Esophagus (tissue), 2 donors: ENCODE measurements at regions not wholly inside any gene's neighbourhood (a gene's known extent, or its start where the extent isn't known, plus 50 kb on each side); places are given as distances from the start of the nearest gene placed in this dataset.
"Not testable (repeated sequence)": the region's sequence is repeated elsewhere in the genome, so short reads cannot be mapped to it uniquely, and the experiment has no call there.

ENCODE experiments used
- H3K27ac ChIP-seq, 2 donors: one replicate each; pipeline ENCODE4 v1.5.1; 2013; ENCODE audit warnings: low read depth in 2 of 2, mild to moderate bottlenecking in 2 of 2, inconsistent platforms in 1 of 2, low read length in 1 of 2, moderate library complexity in 1 of 2
- H3K27me3 ChIP-seq, 2 donors: one replicate each; pipeline ENCODE4 v1.6.1; 2013; ENCODE audit warnings: low read length in 2 of 2, control low read depth in 1 of 2, mild to moderate bottlenecking in 1 of 2; ENCODE audit not compliant: insufficient read depth in 2 of 2, control insufficient read depth in 1 of 2
- H3K36me3 ChIP-seq, 2 donors: one replicate each; pipeline ENCODE4 v1.6.1; 2013; ENCODE audit warnings: low read length in 1 of 2; ENCODE audit not compliant: control insufficient read depth in 2 of 2, insufficient read depth in 2 of 2
- H3K4me1 ChIP-seq, 2 donors: one replicate each; pipeline ENCODE4 v1.6.1; 2013; ENCODE audit warnings: low read length in 1 of 2; ENCODE audit not compliant: control insufficient read depth in 2 of 2, insufficient read depth in 2 of 2
- H3K4me3 ChIP-seq, 2 donors: one replicate each; pipeline ENCODE4 v1.5.1; 2013; ENCODE audit warnings: low read length in 2 of 2, mild to moderate bottlenecking in 2 of 2, low read depth in 1 of 2, moderate library complexity in 1 of 2
- H3K9me3 ChIP-seq, 2 donors: one replicate each; pipeline ENCODE4 v1.6.1; 2013; ENCODE audit warnings: mild to moderate bottlenecking in 2 of 2, low read depth in 1 of 2, low read length in 1 of 2, moderate library complexity in 1 of 2; ENCODE audit not compliant: control insufficient read depth in 2 of 2, insufficient read depth in 1 of 2
- WGBS, 2 donors: extraction: QIAGEN DNeasy Blood & Tissue Kit; methylation state at CpG; one replicate each; pipeline ENCODE4 v1.1.7; 2013; 5-methylcytosine and 5-hydroxymethylcytosine counted together
- donor health status: healthy with polysubstance abuse.
- donor health status: Bipolar disorder and iron deficiency.

DNA sequence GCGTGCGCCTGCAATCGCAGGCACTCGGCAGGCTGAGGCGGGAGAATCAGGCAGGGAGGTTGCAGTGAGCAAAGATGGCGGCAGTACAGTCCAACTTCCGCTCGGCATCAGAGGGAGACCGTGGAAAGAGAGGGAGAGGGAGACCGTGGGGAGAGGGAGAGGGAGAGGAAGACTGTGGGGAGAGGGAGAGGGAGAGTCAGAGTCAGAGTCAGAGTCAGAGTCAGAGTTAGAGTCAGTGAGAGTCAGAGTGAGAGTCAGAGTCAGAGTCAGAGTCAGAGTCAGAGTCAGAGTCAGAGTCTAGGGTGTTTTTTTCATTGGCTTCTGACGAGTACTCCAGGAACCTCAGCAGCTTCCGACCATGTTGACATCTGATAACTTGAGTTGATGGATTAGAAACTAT is 75.6 kb upstream of the NMUR2 start:
- not testable (repeated sequence) for H3K27me3 ChIP-seq, H3K36me3 ChIP-seq, H3K4me3 ChIP-seq, H3K4me1 ChIP-seq, H3K27ac ChIP-seq, H3K9me3 ChIP-seq
- 88 to 90% methylated on average over 12 of the region's 12 CpGs for WGBS, 2 donors

GRCh38 chr5:152487130-152487529 is 82.1 kb upstream of the NMUR2 start:
- WGBS, 2 donors = 69 to 77% methylated on average over 5 of the region's 5 CpGs
- Histone ChIP-seq H3K36me3 (no peaks in the 10 kb centered on the region), H3K4me1 (no peaks in the 10 kb centered on the region), H3K27ac (no peak overlapping the region), H3K27me3 (no peaks in the 10 kb centered on the region), H3K4me3 (no peak overlapping the region), H3K9me3 (no peaks in the 10 kb centered on the region)

GRCh38 chr5:152488869-152489268 is 83.8 kb upstream of the NMUR2 start:
- Histone ChIP-seq H3K27ac (no peak overlapping the region), H3K4me1 (no peaks in the 10 kb centered on the region), H3K36me3 (no peaks in the 10 kb centered on the region), H3K4me3 (no peak overlapping the region), H3K9me3 (no peaks in the 10 kb centered on the region), H3K27me3 (no peaks in the 10 kb centered on the region)
- 76 to 88% methylated on average over 2 of the region's 2 CpGs for whole genome bisulfite sequencing, 2 donors

- Histone ChIP-seq H3K4me1 (no peaks in the 10 kb centered on the region), H3K4me3 (no peak overlapping the region), H3K9me3 (no peaks in the 10 kb centered on the region), H3K27me3 (no peaks in the 10 kb centered on the region), H3K27ac (no peak overlapping the region), H3K36me3 (no peaks in the 10 kb centered on the region)
- WGBS, 2 donors = 40 to 58% methylated on average over 4 of the region's 4 CpGs
These were observed 94.9 kb upstream of the NMUR2 start for GRCh38 chr5:152499814-152500535.

- no peaks in the 10 kb centered on the region for H3K9me3 ChIP-seq
- no peak overlapping the region for H3K4me3 ChIP-seq
- H3K27ac ChIP-seq = no peak overlapping the region
- H3K27me3 ChIP-seq = no peaks in the 10 kb centered on the region
- 95 to 97% methylated on average over 2 of the region's 2 CpGs for WGBS, 2 donors
- H3K4me1 ChIP-seq = no peaks in the 10 kb centered on the region
- H3K36me3 ChIP-seq = no peaks in the 10 kb centered on the region
These were observed 96.2 kb upstream of the NMUR2 start for GRCh38 chr5:152501294-152501693.

DNA sequence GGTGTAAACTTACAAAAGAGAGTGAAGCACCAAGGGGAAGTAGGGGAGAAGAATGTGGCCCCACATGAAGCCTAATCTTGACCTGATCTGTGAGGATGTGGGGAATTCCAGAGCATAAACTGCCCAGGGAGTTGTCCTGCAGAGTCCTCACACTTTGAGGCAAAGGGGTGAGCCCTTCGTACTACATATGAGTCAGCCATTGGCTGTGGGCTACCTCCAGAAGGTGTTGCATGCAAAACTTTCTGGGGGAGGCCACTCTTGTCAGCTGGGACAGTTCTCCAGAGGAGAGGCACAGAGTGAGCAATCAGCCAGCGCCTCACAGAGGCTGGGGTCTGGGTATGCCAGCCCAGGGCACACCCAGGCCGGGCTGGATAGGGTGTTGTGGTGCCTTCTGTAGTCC is 98.1 kb upstream of the NMUR2 start:
- 89% methylated on average over 3 of the region's 3 CpGs for WGBS, 2 donors
- H3K27ac ChIP-seq = no peak overlapping the region
- H3K9me3 ChIP-seq = no peaks in the 10 kb centered on the region
- H3K36me3 ChIP-seq = no peaks in the 10 kb centered on the region
- H3K4me1 ChIP-seq = no peaks in the 10 kb centered on the region
- H3K4me3 ChIP-seq = no peak overlapping the region
- no peaks in the 10 kb centered on the region for H3K27me3 ChIP-seq

- WGBS, 2 donors = 10 to 13% methylated on average over 8 of the region's 8 CpGs
- no peaks in the 10 kb centered on the region for H3K27me3 ChIP-seq
- H3K27ac ChIP-seq = no peak overlapping the region
- no peaks in the 10 kb centered on the region for H3K4me1 ChIP-seq
- H3K9me3 ChIP-seq = no peaks in the 10 kb centered on the region
- no peaks in the 10 kb centered on the region for H3K36me3 ChIP-seq
- no peak overlapping the region for H3K4me3 ChIP-seq
These were observed 100.5 kb upstream of the NMUR2 start for GRCh38 chr5:152505442-152506042.

DNA sequence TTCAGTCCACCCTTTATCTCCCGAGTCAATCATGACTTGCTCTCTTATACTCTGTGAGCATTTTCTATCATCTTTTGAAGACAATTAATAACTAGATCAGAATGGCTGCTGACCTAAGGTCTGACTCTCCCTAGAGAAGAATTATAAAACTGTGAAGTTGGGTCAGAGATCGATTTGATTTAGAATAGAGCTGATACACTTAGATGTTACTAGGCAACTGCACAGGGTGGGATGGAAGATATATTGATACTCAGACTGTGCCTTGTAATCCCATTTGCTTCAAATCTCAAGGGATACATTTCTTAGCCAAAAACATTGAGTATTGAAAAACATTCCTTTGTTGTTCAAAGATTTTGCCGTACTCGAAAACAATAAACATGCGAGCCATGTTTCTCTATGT is 106.0 kb upstream of the NMUR2 start:
- Histone ChIP-seq H3K27me3 (no peaks in the 10 kb centered on the region), H3K4me3 (no peak overlapping the region), H3K4me1 (no peaks in the 10 kb centered on the region), H3K9me3 (no peaks in the 10 kb centered on the region), H3K36me3 (no peaks in the 10 kb centered on the region), H3K27ac (no peak overlapping the region)
- WGBS, 2 donors = 84 to 88% methylated on average over 5 of the region's 5 CpGs

DNA sequence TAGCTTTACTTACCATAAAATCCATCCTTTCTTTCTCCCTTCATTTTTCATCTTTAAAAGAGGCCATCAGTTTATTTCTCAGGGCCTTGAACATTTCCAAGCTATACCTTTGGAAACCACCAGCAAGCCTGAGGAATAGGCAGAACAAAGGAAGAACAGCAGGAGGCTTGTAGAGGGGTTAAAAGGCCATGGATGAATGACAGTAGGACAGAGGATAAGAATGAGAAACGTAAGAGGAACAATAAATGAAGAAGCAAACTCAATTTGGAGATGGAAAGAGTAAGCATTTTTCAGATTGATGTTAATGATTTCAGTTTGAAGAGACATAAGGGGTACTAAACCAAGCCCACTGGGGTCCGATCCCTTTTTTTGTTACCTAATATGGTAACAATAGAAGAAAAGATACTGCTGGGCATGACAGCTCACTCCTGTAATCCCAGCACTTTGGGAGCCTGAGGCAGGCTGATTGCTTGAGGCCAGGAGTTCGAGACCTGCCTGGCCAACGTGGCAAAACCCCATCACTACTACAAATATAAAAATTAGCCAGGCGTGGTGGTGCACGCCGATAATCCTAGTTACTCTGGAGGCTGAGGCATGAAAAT is 106.6 kb upstream of the NMUR2 start:
- H3K9me3 ChIP-seq = no peaks in the 10 kb centered on the region
- no peak overlapping the region for H3K4me3 ChIP-seq
- no peak overlapping the region for H3K27ac ChIP-seq
- no peaks in the 10 kb centered on the region for H3K27me3 ChIP-seq
- no peaks in the 10 kb centered on the region for H3K36me3 ChIP-seq
- 80% methylated on average over 7 of the region's 7 CpGs for WGBS, 2 donors
- H3K4me1 ChIP-seq = no peaks in the 10 kb centered on the region
